GM20000 (cell line): ENCODE measurements at regions not wholly inside any gene's neighbourhood (a gene's known extent, or its start where the extent isn't known, plus 50 kb on each side); places are given as distances from the start of the nearest gene placed in this dataset.

Experiments
- DNase-seq: peaks from one replicate; pipeline ENCODE4 v3.0.0; 2012; ENCODE audit warnings: low spot score
- CTCF ChIP-seq: IDR thresholded peaks from 2 replicates; pipeline ENCODE4 v1.5.1; 2012; ENCODE audit warnings: mild to moderate bottlenecking, control low read depth; ENCODE audit errors: extremely low read depth, missing control alignments

GRCh38 chr11:25515576-25515975 lies 816.4 kb upstream of the ANO3 start:
- no peak for TF ChIP-seq CTCF
- no peak for DNase-seq

- TF ChIP-seq CTCF = no peak
- DNase-seq = no peak
Measured at GRCh38 chr11:25520459-25520858, 811.5 kb upstream of the ANO3 start.

GRCh38 chr11:25527841-25528240 lies 804.1 kb upstream of the ANO3 start:
- no peak for TF ChIP-seq CTCF
- DNase-seq = no peak

GRCh38 chr11:25529572-25529971 lies 802.4 kb upstream of the ANO3 start:
- DNase-seq = no peak
- TF ChIP-seq CTCF = no peak

- DNase-seq = no peak
- no peak for TF ChIP-seq CTCF
Measured at GRCh38 chr11:25535467-25536272, 796.3 kb upstream of the ANO3 start.

GRCh38 chr11:25536289-25536688 lies 795.6 kb upstream of the ANO3 start:
- no peak for DNase-seq
- TF ChIP-seq CTCF = no peak

GRCh38 chr11:25537393-25537792 lies 794.5 kb upstream of the ANO3 start:
- no peak for DNase-seq
- TF ChIP-seq CTCF = no peak
